Fibroblast of skin of left quadriceps (primary cell): ENCODE measurements at regions not wholly inside any gene's neighbourhood (a gene's known extent, or its start where the extent isn't known, plus 50 kb on each side); places are given as distances from the start of the nearest gene placed in this dataset.
A peak's percentile ranks its signal among the peaks of the same experiment; 100 is the strongest.
"Not testable (repeated sequence)": the region's sequence is repeated elsewhere in the genome, so short reads cannot be mapped to it uniquely, and the experiment has no call there.

Experiments used
- DNase-seq, 2 experiments: peaks; one replicate each; pipeline ENCODE4 v3.0.0-alpha.2; 2013; ENCODE audit warnings: low read depth in 2 of 2

- no peak for DNase-seq
These were observed 814.2 kb upstream of the SLITRK5 start for GRCh38 chr13:86856991-86857390.

GRCh38 chr13:86858216-86858615, 813.0 kb upstream of the SLITRK5 start:
- no peak for DNase-seq

GRCh38 chr13:86862137-86862536, 809.0 kb upstream of the SLITRK5 start:
- DNase-seq, result no peak

GRCh38 chr13:86864376-86864775, 806.8 kb upstream of the SLITRK5 start:
- no peak for DNase-seq

- peak in 1 of 2 experiments; percentile 7 for DNase-seq
These were observed 800.7 kb upstream of the SLITRK5 start for GRCh38 chr13:86870444-86870843.

GRCh38 chr13:86877441-86877840, 793.7 kb upstream of the SLITRK5 start:
- DNase-seq, result no peak

- DNase-seq, result no peak
These were observed 792.4 kb upstream of the SLITRK5 start for GRCh38 chr13:86878781-86879180.

GRCh38 chr13:86881390-86881789, 789.8 kb upstream of the SLITRK5 start:
- no peak for DNase-seq

GRCh38 chr13:86882107-86882506, 789.1 kb upstream of the SLITRK5 start:
- DNase-seq, result no peak

GRCh38 chr13:86882835-86883234, 788.3 kb upstream of the SLITRK5 start:
- DNase-seq, result no peak

- no peak for DNase-seq
These were observed 778.8 kb upstream of the SLITRK5 start for GRCh38 chr13:86892330-86892729.

- DNase-seq, result no peak
These were observed 770.3 kb upstream of the SLITRK5 start for GRCh38 chr13:86900906-86901305.

- no peak for DNase-seq
These were observed 764.9 kb upstream of the SLITRK5 start for GRCh38 chr13:86906127-86906874.

- DNase-seq, result no peak
These were observed 764.0 kb upstream of the SLITRK5 start for GRCh38 chr13:86907156-86907555.

GRCh38 chr13:86909318-86909717, 761.9 kb upstream of the SLITRK5 start:
- no peak for DNase-seq

- DNase-seq, result no peak
These were observed 756.4 kb upstream of the SLITRK5 start for GRCh38 chr13:86914757-86915156.

- not testable (repeated sequence) for DNase-seq
These were observed 753.7 kb upstream of the SLITRK5 start for GRCh38 chr13:86917438-86917837.

GRCh38 chr13:86918682-86919081, 752.5 kb upstream of the SLITRK5 start:
- no peak for DNase-seq

GRCh38 chr13:86920961-86921360, 750.2 kb upstream of the SLITRK5 start:
- DNase-seq, result no peak

GRCh38 chr13:86922936-86923335, 748.2 kb upstream of the SLITRK5 start:
- DNase-seq, result no peak

- DNase-seq, result not testable (repeated sequence)
These were observed 744.3 kb upstream of the SLITRK5 start for GRCh38 chr13:86926916-86927315.

- no peak for DNase-seq
These were observed 738.3 kb upstream of the SLITRK5 start for GRCh38 chr13:86932776-86933334.

- DNase-seq, result no peak
These were observed 737.5 kb upstream of the SLITRK5 start for GRCh38 chr13:86933676-86934075.

- no peak for DNase-seq
These were observed 733.9 kb upstream of the SLITRK5 start for GRCh38 chr13:86937316-86937715.
